Bone marrow (tissue), 2 donors: ENCODE measurements at regions not wholly inside any gene's neighbourhood (a gene's known extent, or its start where the extent isn't known, plus 50 kb on each side); places are given as distances from the start of the nearest gene placed in this dataset.

Experiments
- DNase-seq, 2 donors: peaks; one replicate each; lab custom pipeline; 2025; lab: John Stamatoyannopoulos, UW

- no peak for DNase-seq
These were observed 869.9 kb downstream of the MRPL39 start for GRCh38 chr21:24737296-24737850.

GRCh38 chr21:24730661-24731060 is 876.6 kb downstream of the MRPL39 start:
- no peak for DNase-seq

- no peak for DNase-seq
These were observed 877.7 kb downstream of the MRPL39 start for GRCh38 chr21:24729568-24729967.

- DNase-seq, result no peak
These were observed 879.4 kb downstream of the MRPL39 start for GRCh38 chr21:24727803-24728440.

DNA sequence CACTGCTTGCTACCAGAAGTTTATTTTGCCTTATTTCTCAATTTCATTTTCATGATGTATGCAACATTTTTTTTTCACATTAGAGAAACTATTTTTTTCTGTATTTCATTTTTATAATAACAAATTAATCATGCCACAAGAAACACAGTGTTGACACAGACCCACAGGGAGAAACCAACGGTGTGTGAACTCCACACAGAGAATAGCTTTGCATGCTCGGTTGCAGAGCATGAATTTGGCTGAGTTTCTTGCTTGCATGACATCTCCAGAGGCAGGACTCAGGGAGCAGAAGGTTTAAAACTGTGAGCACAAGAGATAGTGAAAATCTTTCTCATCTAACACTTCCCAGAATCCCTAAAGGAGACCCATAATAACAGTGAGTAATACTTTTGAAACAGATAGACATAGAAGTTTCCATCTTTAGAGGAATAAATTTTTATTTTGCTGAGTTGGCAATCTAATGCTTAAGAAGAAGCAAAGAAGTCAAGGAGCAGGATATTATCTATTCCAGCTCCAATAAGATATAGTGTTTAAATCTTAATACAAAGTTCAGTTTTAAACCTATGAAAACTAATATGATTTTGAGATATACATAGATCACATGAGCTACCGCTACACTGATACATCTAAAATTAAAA is 890.9 kb downstream of the MRPL39 start:
- no peak for DNase-seq

DNA sequence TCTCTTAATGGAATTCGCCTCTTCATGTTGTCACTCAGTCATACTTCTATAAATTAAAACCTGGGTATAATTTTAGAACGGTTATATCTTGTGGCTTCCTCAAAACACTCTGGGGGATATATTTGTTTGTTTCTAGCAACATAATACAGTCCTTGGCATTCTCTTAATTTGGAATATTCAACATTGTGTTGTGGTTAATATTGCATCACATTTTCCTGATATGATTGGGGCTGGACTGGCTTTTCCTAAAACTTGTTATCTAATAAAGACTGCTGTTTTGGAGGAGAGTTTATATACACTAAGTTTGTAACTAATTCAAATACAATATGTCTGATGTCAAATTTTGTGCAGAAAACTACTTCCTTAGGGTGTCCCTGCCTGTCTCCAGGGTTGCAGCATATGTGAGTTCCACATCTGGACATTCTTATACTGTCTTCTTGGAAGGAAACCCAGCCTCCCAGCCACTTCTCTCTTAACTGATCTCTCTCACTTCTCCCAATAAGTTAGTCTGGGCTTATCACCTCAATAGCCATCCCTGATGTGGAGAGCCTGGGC is 892.6 kb downstream of the MRPL39 start:
- DNase-seq, result no peak

GRCh38 chr21:24705201-24705600 is 902.1 kb downstream of the MRPL39 start:
- no peak for DNase-seq

DNA sequence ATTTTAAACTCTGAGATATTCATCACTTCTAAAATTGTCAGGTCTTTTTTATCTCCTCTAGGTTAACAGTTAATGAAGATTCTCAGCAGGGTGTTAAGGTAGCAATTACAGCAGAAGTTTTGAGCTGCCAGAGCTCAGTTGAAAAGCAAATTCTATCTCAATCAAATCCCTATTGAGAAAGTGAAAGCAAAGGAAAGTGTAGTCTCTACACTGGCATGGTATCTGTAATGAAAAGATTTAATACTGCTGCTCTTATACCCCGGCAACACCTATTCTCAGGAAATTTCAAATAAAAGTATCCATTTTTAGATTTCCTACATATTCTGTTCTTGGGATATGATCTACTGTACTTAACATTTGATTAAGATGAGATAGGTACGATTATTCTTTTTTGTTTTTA is 913.5 kb downstream of the MRPL39 start:
- no peak for DNase-seq

DNA sequence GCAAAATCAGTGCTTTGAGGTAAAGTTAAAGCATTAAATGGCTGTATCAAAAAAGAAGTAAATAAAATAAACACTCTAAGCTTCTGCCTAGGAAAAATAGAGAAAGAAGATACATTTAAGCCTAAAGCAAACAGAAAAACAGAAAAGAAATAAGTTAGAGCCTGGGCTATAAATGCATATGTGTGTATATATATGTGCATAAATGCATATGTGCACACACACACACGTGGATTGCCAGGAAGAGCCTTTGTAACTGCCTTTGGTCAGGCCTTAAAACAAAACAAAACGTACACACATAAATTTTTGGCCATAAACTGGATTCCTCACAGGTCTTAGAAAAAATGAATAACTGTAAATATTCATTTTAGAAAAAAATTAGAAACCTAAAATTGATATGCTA is 925.8 kb downstream of the MRPL39 start:
- DNase-seq, result no peak

DNA sequence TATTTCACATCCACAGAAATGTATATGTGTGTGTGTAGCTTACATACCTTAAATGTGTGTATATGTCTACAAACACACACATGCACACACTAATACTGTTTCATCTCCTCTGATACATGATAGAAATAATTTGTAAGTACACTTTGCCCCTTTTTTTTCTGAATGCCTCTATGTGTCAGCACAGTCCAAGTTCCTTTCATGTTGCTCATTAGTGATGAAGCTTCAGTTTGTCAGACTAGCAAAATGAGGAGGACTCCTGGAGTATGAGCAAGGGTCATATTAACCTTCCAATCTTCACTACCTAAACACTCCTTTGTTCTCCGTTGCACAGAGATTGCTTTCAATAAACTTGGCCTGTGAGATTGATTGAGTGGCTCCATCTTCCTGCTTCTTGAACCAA is 935.4 kb downstream of the MRPL39 start:
- no peak for DNase-seq

GRCh38 chr21:24658926-24659325 is 948.4 kb downstream of the MRPL39 start:
- no peak for DNase-seq

GRCh38 chr21:24658026-24658425 is 949.3 kb downstream of the MRPL39 start:
- no peak for DNase-seq

DNA sequence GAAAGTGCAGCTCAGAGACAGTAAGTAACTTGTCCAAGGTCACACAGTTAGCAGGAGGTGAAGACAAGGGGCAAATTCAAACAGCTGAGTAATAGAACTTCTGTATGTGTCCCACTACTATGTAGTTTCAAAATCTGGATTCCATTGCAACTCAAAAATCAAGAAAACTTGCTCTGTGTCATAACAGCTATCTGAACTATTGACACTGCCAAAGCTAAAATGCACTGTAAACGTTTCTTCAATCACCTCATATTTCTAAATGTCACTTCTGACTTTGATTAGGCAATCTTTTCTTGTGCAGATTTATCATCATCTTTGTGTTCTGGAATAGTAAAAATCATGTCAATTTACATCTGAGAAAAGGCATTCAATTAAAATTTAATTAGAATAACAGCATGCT is 957.6 kb downstream of the MRPL39 start:
- DNase-seq, result no peak

DNA sequence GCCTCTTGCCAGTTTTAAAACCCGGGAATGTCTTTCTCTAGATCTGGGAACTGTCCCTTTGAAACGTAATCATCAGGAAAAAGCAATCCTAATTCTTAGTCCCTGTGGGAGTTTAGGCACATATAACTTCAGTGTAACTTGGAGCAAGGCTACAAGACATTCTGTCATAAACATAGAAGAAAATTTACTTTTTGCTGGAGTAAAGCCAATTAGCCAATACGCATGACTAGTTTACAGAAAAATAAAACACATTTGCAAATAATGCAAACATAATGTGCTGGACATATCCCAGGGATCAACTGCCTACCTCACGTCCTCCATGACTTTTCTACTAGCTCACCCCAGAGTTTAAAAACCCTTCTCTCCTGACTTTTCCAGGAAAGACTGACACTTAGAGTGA is 970.6 kb downstream of the MRPL39 start:
- no peak for DNase-seq

GRCh38 chr21:24634749-24635148 is 972.5 kb downstream of the MRPL39 start:
- DNase-seq, result no peak

- DNase-seq, result no peak
These were observed 978.7 kb downstream of the MRPL39 start for GRCh38 chr21:24628536-24628935.

DNA sequence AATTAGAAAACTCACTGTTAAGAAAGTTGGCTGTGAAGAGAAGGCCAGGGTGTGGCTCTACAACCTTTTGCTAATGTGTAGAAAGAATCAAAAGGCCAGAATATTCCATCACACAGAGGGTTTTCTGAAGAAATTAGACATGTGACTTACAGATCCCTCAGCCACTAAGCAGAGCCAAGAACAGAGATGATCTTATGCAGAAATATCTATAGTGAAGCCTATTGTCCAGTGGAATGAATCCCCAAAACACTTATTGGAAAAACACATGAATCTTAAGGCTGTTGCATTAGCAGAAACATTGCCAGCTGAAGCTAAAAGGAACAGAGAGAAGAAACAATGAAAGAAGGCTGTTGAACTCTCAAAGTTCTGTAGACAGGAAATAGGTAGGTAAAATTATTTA is 979.2 kb downstream of the MRPL39 start:
- no peak for DNase-seq

DNA sequence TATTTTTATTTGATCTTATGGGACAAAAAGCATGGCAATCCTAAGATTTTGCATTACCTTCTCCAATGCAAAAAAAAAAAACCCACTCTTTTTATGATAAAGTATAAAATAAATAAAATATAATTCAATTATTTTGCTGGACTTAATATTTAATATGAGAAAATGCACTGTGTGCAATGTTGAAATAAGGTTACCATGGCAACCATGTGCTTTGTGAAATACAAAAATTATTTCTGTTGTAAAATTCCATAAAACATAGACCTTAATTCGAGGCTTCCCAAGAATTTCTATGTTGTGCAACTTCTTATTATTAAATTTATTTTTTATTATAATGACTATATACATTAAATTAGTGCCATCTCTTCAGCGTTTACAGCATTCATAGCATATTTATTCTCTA is 989.5 kb downstream of the MRPL39 start:
- no peak for DNase-seq

DNA sequence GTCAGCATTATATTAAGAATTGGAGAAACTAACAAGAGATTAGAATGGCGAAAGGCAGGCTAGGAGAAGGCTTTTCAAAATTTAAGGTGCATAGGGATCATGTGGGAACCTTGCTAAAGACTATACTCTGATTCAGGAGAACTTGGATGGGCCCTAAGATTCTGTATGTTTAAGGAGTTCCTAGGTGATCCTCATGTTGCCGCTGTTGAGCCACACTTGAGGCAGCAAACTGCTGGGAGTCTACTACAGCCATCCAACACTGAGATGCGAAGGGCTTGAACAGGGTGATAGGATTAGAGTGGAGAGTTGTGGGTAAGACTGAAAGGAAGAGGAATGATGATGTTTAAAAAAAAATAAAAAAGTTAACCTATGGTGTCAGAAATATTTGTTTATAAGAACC is 1013.2 kb downstream of the MRPL39 start:
- DNase-seq, result no peak

DNA sequence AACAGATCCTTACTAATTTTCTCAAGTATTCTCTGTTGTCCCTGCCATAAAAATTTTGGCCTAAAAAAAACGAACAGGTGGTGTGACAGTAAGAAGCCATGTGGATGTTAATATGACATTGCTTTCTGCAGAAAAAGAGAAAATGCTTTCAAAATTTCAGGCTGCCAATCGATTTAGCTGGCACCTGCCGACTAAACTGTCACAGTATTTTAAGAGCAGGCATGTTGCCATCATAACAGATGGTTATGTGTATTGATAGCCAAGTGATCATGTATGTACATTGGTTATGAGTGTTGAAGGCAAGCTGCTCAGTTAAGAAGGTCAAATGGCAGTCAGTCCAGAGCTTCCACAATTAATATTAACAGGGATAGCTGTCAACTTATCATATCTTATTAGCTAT is 1017.0 kb downstream of the MRPL39 start:
- no peak for DNase-seq

DNA sequence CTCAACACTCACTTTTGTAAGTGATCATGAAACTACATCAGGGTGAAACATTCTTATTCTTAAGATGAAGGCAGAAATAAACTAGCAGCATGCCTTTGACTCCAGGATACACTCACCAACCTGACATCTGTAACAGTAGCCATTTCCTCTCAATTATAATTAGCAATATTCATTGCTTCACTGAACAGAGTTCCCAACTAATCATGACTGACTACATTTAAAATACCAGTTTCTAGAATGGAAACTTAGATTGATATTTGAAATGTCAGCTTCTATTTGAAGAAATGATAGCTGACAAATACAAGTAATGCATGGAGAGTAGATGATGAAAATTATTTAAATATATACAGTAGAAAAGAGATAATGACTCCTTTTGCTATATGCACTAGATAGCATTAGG is 1023.8 kb downstream of the MRPL39 start:
- DNase-seq, result no peak

- DNase-seq, result no peak
These were observed 1030.0 kb downstream of the MRPL39 start for GRCh38 chr21:24577301-24577700.

GRCh38 chr21:24561291-24561690 is 1046.0 kb downstream of the MRPL39 start:
- DNase-seq, result no peak

- DNase-seq, result no peak
These were observed 1054.8 kb downstream of the MRPL39 start for GRCh38 chr21:24552491-24552890.
